ENCODE measurements at regions not wholly inside any gene's neighbourhood (a gene's known extent, or its start where the extent isn't known, plus 50 kb on each side); places are given as distances from the start of the nearest gene placed in this dataset.

DNA sequence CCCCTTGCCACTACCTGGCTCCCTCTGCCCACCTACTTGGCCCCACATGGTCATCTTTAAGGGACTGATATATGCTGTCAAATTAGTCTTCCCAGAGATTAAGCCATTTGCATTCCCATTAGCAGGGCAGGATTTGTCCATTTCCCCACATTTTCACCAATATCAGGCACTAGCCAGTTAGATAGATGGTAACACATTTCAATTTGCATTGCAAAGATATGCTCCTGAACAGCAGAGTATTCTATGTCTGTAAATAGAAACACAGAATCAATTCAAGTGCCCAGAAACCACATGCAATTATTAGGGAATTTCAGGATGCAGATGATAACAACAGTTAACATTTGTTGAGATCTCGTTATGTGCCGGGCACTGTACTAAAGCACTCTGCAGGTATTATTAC, 92.6 kb upstream of the IL12B start:
- DNase-seq, result no peak

DNA sequence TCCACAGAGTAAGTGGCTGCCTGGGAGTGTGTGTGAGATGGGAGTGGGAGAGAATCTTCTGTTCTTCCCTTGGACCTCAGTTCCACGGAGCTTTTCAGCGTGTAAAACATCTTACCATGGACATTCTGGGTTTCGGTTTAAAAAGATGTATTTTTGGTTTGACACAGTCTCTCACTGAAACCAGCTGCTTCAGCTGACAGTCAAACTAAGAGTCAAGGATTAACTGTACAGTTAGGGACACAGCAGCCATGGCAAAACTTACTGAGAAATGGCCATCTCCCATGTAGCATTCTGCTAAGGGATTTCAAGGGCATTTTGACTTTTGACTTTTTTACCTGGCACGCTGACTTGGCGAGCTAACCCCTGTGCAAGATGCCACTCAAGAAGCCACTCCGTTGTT, 93.8 kb upstream of the IL12B start:
- no peak for DNase-seq

DNA sequence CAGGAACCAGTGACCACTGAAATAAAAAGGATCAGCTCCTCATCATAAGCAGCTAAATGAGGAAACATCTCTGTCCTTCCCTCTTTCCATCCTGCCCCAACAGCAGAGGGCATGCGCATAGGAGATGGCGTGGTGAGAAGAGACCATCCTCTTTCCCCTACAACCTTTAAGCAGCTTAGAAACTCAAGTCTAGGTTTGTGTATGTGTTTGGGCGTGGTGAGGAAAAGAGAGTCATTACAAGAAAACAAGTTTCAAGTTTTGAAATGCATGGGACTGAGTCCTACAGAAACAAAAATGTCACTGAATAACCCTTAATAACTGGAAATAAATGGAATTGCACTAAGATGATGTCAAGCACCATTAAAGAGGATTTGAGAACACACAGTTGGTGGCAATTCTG, 96.4 kb upstream of the IL12B start:
- no peak for DNase-seq

DNA sequence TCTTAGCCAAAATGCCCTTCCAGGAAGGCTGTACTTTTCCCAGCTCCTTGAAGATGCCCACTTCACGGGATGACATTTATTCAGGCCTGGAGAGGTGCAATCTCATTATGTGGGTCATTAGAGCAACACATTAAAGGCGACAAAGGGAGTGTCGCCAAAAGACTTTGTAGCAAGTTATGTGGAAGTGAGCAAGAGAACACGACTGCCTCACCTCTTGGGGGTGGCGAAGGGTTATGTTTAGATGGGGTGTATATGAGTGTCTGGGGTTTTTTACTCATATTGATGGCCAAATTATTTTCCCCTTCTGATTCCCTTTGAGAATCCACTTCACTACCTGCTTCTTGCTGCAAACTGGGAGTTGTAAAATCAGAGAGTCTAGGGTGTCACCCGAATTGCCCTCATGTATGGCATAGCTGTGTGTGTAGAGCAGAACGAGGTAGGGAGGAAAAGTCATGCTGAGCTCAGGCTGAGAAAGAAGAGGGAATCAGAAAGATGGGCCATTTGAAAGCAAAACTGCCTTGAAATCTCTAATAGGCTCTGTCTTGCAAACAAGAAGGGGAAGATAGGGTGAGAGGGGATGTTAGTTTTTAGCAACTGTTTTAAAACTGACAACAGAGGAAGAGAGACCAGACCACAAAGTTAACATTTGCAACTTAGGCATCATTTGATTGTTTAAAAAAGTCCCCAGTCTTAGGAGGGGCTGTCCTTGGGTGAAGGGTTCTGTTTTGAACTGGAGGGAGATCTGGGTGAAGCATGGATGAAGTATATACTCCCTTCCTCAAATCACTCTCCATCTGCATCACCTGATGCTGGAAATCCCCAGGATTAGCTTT, 97.1 kb upstream of the IL12B start:
- DNase-seq, result no peak

DNA sequence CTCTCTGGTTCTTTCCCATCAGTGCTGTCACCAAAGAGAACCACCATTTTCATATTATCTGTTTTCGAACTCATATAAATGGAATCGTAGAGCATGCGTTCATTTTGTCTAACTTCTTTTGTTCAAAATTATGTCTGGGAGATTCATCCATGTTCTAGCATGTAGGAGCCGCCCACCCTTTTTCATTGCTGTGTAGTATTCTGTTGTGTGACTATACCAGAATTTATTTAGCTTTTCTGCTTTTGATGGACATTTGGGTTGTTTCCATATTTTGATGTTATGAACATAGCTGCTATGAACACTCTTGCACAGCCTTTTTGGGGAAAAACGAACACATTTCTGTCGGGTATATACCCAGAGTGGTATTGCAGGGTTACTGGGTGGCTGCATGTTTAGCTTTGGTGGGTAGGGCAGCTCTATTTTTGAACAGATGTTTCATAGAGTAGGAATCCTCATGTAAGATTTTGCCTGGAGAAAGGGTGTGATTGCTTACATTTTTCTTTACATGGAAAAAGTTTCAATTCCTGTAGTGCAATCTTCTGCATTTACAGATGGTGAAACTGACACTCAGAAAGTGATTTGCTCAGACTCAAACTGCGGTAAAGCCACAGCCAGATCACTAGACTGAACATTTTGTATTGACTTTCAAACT, 100.2 kb upstream of the IL12B start:
- DNase-seq, result no peak

DNA sequence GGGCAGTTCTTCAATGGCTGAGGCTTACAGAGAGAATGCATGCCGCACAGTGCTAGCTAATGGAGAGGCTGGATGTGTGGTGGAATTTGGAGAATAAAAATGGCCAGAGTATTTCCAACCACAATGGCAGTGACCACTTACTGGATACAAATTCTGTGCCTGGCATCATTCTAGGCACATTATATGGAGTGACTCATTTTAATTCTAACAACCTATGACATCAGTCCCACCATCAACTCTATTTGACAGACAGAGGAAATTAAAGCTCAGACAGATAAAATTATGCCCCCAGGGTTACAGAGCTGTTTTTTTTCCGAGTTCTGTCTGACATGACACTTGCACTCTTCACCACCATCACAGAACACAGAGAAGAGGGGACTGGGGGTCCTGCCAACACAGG, 105.6 kb upstream of the IL12B start:
- DNase-seq, result no peak

DNA sequence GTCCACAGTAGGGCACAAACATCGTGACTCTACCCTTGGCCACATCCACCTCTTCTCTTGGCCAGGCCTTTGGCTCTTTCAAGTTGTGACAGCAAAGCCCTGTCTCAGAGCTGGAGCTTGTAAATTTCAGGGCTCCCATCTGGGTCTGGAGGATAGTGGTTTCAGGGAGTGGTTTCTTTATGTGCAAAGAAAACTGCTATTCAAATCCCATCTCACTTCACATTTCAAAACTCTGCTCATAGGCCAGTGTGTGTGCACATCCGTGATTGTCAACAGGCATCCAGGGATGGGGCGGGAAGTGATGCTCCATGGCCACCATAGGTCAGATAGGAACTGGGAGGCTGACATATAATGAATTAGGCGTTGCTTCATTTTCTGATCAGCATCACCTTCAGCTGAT, 107.8 kb upstream of the IL12B start:
- DNase-seq, result no peak

DNA sequence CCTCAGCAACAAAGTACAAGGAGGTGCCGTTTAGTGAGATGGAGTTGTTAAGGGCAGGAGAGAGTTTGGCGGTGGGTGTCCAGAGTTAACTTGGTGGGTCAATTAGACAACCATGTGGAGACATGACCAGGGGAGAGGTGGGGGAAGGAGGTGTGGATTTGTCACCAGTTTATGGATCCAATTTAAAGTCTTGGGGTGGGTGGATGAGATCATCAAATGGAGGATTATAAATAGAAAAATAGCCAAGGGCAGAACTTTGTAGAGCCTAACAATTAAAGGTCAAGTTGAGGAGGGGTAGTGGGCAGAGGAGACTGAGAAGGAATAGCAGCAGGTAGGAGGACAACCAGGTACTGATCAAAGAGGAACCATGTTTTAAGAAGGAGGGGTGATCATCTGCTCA, 108.7 kb upstream of the IL12B start:
- no peak for DNase-seq

DNA sequence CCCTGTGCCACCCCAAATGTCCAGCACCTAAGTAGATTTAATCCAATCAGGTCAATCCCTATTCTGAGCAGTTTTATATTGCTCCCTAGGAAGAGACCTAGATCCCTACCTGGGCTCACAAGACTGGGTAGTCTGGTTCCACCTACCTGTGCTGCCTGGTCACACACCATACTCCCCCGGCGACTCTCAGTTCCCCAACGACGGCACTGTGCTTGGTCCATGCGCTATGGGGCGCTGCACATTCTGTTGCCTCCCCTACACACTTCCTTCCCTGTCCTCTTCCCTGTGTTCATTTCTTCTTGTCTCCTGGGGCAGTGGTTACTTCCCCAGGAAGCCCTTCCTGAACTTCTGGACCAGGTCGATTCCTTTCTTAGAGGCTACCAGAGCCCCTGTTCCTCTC, 109.9 kb upstream of the IL12B start:
- DNase-seq, result no peak

DNA sequence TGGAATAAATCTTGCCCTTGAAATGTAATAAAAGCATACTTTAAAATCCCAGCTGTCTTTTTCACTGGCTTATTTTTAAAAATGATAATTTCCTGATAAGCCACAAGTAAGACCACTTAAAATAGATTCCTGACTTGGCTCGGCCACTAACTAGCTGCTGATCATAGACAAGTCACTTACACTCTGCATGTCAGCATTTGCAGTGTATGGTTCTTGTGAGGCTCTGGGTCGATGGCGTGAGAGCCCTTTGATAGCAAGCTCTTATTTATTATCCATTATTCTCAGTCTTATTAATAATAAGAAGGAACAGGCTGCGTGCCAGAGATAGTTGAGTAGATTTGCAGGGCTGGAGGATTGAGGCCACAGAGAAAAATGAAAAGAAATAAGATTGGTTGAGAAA, 110.7 kb upstream of the IL12B start:
- no peak for DNase-seq

DNA sequence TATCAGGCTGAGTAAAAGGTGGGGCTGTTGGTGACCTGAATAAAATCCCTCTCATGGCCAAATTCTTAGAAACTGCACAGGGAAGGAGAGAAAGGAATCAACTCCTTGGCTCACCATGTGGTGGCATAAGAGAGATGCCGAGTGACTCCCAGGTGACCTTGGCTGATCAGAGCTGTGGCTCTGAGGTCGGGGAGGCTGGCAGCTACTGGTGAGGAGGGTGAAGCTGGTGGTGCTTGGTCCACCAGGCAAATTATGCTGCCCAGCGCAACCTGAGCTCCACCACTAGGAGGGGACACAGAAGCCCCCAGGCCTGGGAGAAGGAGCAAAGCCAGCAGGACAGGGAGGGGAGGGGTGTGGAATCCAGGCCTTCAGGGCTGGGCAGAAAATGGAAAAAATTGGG, 111.2 kb upstream of the IL12B start:
- no peak for DNase-seq

DNA sequence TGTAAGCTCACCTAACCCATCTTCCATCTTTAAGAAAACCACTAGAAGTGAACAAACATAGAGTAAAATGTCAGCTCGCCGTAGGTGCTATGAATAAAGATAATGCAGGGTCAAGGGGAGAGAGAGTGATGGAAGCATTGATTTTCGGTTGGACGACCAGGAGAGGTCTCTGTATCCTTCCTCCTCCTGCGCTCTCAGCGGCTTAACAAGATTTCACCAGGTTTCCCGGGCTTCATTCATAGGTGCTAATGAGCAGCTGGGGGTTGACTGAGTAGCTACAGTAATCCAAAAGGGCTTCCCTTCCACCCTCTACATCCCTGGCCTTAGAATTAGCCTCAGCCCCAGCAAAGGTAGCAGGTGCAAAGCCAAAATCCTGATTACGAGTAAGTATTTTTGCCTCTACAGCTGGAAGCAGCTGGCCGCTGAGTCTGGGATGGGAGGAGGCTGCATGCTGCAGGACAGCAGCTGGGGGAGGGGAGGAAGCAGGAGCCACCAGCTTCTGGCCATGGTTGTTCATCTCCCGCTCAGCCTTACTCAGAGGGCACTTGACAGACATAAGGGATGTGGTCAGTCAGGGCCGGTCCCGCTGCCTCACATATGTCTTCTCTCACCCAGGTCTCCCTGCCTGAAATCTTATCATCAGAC, 112.0 kb upstream of the IL12B start:
- DNase-seq, result no peak

DNA sequence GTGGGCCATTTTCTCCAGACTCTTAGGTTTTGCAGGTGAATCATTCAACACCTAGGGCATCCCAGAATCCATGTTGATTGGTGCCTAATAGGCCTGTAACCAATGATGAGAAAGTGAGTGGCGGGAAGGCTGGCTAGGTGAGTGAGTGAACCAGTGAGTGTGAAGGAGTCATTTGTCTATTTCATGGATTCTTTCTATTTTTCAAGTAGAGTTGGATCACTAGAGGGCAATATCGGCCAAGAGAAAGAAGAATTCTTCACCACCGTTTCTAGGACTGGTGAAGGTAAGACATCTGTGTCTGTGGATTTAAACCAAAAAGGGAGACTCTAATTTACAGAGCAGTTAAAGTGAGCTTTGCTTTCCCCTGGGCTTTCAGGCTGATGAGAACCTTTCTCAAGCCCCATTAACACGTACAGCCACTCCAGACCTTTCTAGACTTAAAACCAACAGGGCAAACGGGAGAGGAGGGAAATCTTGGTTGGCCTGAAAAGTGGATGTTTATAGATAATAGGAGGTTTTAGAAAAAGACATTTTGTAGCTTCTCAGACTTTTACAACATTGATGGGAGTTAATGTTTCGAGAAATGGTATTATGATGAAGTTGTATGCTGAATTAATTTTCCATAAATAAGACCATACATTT, 114.3 kb upstream of the IL12B start:
- DNase-seq, result no peak

DNA sequence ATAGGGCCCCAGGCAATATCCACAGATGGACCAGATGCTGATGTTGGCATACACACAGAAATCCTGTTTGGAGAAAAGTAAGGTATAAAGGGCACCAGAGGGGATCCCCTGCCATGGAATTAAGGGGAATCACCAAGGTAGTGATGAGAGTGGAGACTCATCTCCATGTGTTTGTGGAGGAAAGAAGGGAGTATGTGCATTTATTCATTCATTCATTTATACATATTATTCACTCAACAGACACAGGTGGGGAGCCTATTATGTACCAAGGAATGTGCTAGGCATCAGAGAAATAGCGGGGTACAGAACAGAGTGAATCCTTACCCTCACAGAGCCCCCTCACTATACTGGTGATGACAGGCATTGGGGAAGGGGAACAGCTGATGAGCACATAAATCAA, 116.8 kb upstream of the IL12B start:
- DNase-seq, result no peak

DNA sequence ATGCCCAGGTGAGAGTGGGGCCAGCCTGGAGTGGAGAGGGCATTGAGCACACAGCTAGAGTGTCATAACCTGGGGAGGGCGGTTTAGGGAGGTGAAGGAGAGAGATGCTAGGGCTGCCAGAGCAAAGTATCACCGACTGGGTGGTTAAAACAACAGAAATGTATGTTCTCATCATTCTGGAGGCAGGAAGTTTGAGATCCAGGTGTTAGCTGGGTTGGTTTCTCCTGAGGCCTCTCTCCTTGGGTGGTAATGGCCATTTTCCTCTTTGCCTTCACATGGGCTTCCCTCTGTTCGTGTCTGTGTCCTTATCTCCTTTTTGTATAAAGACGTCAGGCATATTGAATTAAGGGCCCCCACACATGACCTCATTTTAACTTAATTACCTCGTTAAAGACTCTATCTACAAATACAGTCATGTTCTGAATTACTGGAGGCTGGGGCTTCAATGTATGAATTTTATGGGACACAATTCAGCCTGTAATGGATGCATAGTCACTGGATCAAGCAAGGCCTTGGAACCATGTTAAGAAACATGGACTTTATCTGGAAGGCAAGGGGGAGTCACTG, 118.6 kb upstream of the IL12B start:
- DNase-seq, result no peak

DNA sequence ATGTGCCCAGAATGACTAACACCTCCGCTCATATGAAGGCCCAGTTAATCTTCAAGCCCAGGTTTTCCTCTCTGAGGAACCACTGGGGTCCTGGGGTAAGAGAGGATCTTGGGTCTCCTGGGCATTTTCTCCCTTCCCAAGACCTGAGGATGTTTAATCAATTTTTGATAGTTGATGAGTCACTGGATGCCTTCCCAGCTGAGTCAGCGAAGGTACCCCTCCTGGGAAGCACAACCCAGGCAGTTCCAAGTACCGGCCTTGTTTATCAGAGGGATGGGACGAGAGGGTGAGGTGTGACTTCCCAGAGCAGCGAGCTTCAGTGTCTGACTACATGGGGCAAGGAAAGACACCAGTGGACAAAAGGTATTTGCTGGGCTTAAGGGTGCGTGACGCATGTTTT, 119.6 kb upstream of the IL12B start:
- no peak for DNase-seq

DNA sequence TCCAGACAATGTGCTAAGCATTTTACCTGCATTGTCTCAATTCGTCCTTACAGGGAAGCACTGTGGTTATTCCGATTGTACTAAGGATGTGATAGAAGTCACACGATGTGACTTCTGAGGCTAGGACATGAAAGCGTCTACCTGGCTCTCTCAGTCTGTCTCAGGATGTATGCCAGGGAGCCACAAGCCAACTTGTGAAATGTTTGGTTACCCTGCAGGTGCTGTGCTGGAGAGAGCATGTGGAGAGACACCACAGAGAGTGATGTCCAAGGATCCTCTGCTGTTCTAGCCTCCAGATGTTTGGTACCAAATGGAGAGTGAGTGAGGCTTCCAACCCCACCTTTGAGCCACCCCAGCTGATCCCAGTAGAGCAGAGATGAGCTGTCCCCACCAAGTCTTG, 120.1 kb upstream of the IL12B start:
- no peak for DNase-seq

DNA sequence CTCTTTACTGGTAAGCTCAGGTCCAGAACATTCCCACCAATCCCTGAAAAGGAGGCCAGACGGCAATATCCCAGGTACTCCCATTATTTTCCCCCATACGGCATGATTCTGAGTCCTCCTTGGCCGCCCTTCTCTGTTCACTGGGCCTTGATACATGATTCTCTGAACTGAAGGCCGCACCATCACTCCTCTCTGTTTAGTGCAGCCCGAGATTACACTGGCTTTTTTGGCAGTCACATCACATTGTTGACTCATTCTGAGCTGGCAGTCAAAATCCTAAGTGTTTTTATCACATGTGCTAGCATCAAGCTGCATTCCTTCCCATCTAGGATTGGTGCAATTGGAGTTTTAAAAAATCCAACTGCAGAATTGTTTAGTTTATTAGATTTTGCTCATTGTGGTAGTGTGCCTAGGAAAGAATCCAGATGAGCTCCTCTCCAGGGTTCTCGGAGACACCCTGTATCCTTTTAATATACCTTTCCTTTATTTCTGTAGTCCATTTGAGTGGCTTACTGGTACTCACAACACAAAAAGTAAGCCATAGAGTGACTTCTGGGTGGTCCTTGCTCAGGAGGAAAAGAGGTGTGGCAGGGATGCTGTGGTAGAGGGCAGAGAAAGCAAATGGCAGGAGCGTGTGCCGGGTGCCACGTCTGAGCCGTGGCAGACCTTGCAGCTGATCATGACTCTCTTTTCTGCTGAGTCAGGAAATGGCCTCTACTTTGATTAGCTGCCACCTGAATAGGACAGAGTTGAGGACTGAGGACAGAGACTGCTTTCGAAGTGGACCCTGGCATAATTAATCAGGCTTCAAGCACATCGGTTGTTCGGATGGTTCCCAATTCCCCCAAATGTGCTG, 121.1 kb upstream of the IL12B start:
- DNase-seq, result no peak

DNA sequence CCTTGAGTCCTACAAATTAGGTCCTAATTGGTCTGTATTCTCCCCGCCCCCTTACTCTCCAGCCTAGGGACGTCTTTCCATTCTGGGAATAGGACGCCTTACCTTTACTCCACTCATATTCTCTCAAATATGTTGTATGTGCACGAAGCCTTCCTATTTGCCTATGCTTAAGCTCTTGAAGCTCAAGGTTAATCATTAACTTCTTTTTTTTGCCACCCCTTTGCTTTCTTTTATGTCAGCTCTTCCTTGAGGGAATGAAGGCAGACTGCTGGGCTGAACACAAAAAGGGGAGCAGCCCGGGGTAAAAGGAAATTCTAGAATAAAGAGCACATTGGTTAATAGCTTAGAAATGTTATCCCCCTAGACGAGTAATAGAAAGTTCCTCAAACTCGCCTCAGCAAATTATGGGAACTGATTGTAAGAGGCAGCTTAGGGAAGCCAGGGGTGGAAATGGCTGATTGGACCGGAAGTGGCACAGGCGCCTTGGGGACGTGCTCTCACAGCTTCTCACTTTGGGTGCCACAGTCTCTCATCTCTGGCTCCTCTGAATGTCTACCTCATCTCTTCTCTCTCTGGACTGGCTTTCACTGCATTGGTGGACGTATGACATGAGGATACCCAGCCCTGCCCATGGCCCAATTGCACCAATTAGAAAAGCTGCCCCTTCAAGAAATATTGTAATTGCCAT, 122.3 kb upstream of the IL12B start:
- no peak for DNase-seq

DNA sequence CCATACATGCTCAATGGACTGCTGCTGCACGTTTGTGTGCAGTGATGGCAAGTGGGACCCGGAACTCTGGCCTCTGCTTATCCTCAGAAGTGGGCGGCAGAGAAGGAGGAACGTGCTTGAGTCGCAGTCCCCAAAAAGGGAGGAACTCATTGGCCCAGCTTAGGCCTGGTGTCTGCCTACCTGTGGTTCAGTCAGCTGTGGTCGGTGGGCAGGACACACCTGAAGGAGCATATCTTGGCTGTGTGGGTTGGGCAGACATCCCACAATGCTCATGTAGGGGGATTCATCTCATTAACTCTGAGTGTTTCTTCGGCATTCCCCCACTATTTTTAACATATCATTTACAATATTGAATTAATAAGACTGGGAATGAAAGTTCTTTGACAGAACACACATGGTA, 122.9 kb upstream of the IL12B start:
- no peak for DNase-seq

DNA sequence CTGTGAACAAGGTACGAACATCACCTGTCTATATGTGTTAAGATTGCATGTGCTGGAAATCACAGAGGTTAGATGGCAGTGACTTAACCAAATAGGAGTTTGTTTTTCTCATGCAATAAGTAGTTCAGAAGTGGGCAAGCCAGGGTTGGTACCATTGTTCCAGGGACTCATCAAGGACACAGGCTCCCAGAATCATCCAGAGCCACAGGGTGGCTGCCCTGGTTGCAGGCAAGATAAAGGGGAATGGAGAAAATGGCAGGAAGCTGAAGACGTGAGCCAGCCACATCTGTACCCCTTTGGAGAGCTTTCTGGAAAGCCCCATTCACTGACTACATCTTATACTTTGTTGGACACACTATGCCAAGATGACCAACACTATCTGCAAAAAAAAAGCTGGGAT, 126.0 kb upstream of the IL12B start:
- DNase-seq, result no peak

Measured in T-helper 9 cell (primary cell).